NCI-H2029 treated with DMSO at 0.1 percent for 48 hours (cell line): ENCODE measurements at regions not wholly inside any gene's neighbourhood (a gene's known extent, or its start where the extent isn't known, plus 50 kb on each side); places are given as distances from the start of the nearest gene placed in this dataset.

Experiments used
- DNase-seq: peaks from one replicate; lab custom pipeline; 2025; lab: John Stamatoyannopoulos, UW

GRCh38 chr2:104447831-104448434 is 406.0 kb upstream of the POU3F3 start:
- peak; percentile 29 for DNase-seq

GRCh38 chr2:104448661-104449440 is 405.1 kb upstream of the POU3F3 start:
- DNase-seq: no peak

- no peak for DNase-seq
Measured at GRCh38 chr2:104452558-104452957, 401.4 kb upstream of the POU3F3 start.

GRCh38 chr2:104462731-104463130 is 391.2 kb upstream of the POU3F3 start:
- DNase-seq: no peak

- no peak for DNase-seq
Measured at GRCh38 chr2:104465981-104466380, 387.9 kb upstream of the POU3F3 start.

- no peak for DNase-seq
Measured at GRCh38 chr2:104468846-104469245, 385.1 kb upstream of the POU3F3 start.

GRCh38 chr2:104472076-104472475 is 381.8 kb upstream of the POU3F3 start:
- no peak for DNase-seq

- no peak for DNase-seq
Measured at GRCh38 chr2:104473546-104473945, 380.4 kb upstream of the POU3F3 start.

GRCh38 chr2:104474716-104475115 is 379.2 kb upstream of the POU3F3 start:
- no peak for DNase-seq

- no peak for DNase-seq
Measured at GRCh38 chr2:104476075-104476474, 377.8 kb upstream of the POU3F3 start.

GRCh38 chr2:104476563-104476988 is 377.3 kb upstream of the POU3F3 start:
- no peak for DNase-seq

- no peak for DNase-seq
Measured at GRCh38 chr2:104481341-104481740, 372.6 kb upstream of the POU3F3 start.

GRCh38 chr2:104487366-104487765 is 366.5 kb upstream of the POU3F3 start:
- DNase-seq: no peak

GRCh38 chr2:104493698-104494097 is 360.2 kb upstream of the POU3F3 start:
- no peak for DNase-seq

GRCh38 chr2:104501342-104501741 is 352.6 kb upstream of the POU3F3 start:
- DNase-seq: peak; percentile 31

GRCh38 chr2:104501929-104502328 is 352.0 kb upstream of the POU3F3 start:
- no peak for DNase-seq

- no peak for DNase-seq
Measured at GRCh38 chr2:104502901-104503300, 351.0 kb upstream of the POU3F3 start.

GRCh38 chr2:104504331-104505073 is 349.4 kb upstream of the POU3F3 start:
- DNase-seq: no peak

- no peak for DNase-seq
Measured at GRCh38 chr2:104518256-104518655, 335.7 kb upstream of the POU3F3 start.

- DNase-seq: no peak
Measured at GRCh38 chr2:104521247-104521646, 332.7 kb upstream of the POU3F3 start.

GRCh38 chr2:104523921-104524320 is 330.0 kb upstream of the POU3F3 start:
- no peak for DNase-seq

- DNase-seq: no peak
Measured at GRCh38 chr2:104528101-104528500, 325.8 kb upstream of the POU3F3 start.

GRCh38 chr2:104531122-104531521 is 322.8 kb upstream of the POU3F3 start:
- no peak for DNase-seq
